HepG2 (cell line): ENCODE measurements at regions not wholly inside any gene's neighbourhood (a gene's known extent, or its start where the extent isn't known, plus 50 kb on each side); places are given as distances from the start of the nearest gene placed in this dataset.

ENCODE experiments used
- ATAC-seq: fragments of 200-7000 bp; cut with Tn5 transposase; 3 replicates; pipeline ENCODE4 v1.9.1; 2020; ENCODE audit warnings: mild to moderate bottlenecking, moderate library complexity
- BruUV-seq: library from RNA; stranded (reverse); fragments of 400-500 nt; replicated peaks from 2 replicates; lab custom pipeline; 2021; lab: Mats Ljungman, UMichigan
- CTCF ChIA-PET: fragments of 300-600 bp; formaldehyde crosslinking; extraction: SDS; loops from one replicate; lab custom pipeline; 2021; ENCODE audit warnings: low total read pairs, inconsistent platforms, low intra/inter-chr PET ratio; lab: Yijun Ruan, JAX
- POLR2A ChIA-PET: fragments of 350-600 bp; sonication (Branson Sonifier 250); formaldehyde crosslinking; loops from one replicate; lab custom pipeline; 2020; ENCODE audit warnings: antibody characterized with exemption, inconsistent platforms; lab: Yijun Ruan, JAX
- DNase-seq: peaks from one replicate; pipeline ENCODE4 v3.0.0-alpha.2; 2015; ENCODE audit warnings: low spot score
- FAIRE-seq: peaks from 3 replicates; lab custom pipeline; 2011; peaks lifted over from hg19 to GRCh38; lab: Jason Lieb, UNC
- H2AFZ ChIP-seq: one replicate; pipeline ENCODE4 v1.6.1; 2011; ENCODE audit warnings: low read length, inconsistent platforms
- H3K27ac ChIP-seq: fragments of 300-600 bp; 3 replicates; pipeline ENCODE4 v1.8.0; 2011; ENCODE audit warnings: mixed run types, mild to moderate bottlenecking, mixed read lengths, low read length, inconsistent platforms; ENCODE audit not compliant: insufficient read depth; ENCODE audit errors: extremely low read length
- H3K27me3 ChIP-seq, 2 experiments: fragments of 200-600 bp in 1 of 2; 2 replicates in 1 of 2; 3 replicates in 1 of 2; pipeline versions ENCODE4 v1.6.0 to v1.8.0; 2011; ENCODE audit warnings: low read length in 2 of 2, mild to moderate bottlenecking in 2 of 2, moderate library complexity in 2 of 2, inconsistent platforms in 1 of 2; ENCODE audit not compliant: insufficient read depth in 2 of 2, control insufficient read depth in 1 of 2
- H3K36me3 ChIP-seq, 2 experiments: fragments of 200-600 bp in 1 of 2; replicated peaks in 1 of 2; 2 replicates in 1 of 2; 3 replicates in 1 of 2; pipeline versions ENCODE4 v1.5.1 to v1.8.0; 2011; ENCODE audit warnings: low read length in 2 of 2, inconsistent platforms in 1 of 2; ENCODE audit not compliant: insufficient read depth in 2 of 2, control insufficient read depth in 1 of 2
- H3K4me1 ChIP-seq: 2 replicates; pipeline ENCODE4 v1.5.1; 2012; ENCODE audit warnings: low read length, inconsistent platforms; ENCODE audit not compliant: insufficient read depth
- H3K4me2 ChIP-seq: 2 replicates; pipeline ENCODE4 v1.6.0; 2011; ENCODE audit warnings: low read depth, low read length, inconsistent platforms
- H3K4me3 ChIP-seq, 3 experiments: fragments of 200-600 bp in 1 of 3; sonication (generic), shearing (Covaris generic) in 1 of 3; replicated peaks in 1 of 3; 2 replicates each; pipeline ENCODE4 v1.5.1; 2011 to 2016; ENCODE audit warnings: low read length in 3 of 3, inconsistent platforms in 2 of 3, low read depth in 2 of 3, mild to moderate bottlenecking in 2 of 3, control low read depth in 1 of 3, mixed read lengths in 1 of 3; ENCODE audit not compliant: insufficient read depth in 1 of 3
- H3K79me2 ChIP-seq: one replicate; pipeline ENCODE4 v1.6.1; 2011; ENCODE audit warnings: low read length, inconsistent platforms; ENCODE audit not compliant: insufficient read depth
- H3K9ac ChIP-seq: 2 replicates; pipeline ENCODE4 v1.6.0; 2011; ENCODE audit warnings: mild to moderate bottlenecking, low read depth, low read length, inconsistent platforms; ENCODE audit not compliant: insufficient read depth
- H3K9me3 ChIP-seq: 2 replicates; pipeline ENCODE4 v1.5.1; 2012; ENCODE audit warnings: mild to moderate bottlenecking, low read length
- H4K20me1 ChIP-seq: 2 replicates; pipeline ENCODE4 v1.6.0; 2011; ENCODE audit warnings: inconsistent platforms, mild to moderate bottlenecking, low read length, moderate library complexity; ENCODE audit not compliant: insufficient read depth
- CREM ChIP-seq, 2 experiments: sonication (generic) in 1 of 2; formaldehyde crosslinking in 1 of 2; IDR thresholded peaks; 2 replicates each; pipeline versions ENCODE4 v1.4.0 to v1.6.1; 2016 to 2020; ENCODE audit warnings: antibody characterized with exemption in 1 of 2, mild to moderate bottlenecking in 1 of 2, missing genetic modification reagents in 1 of 2
- DMAP1 ChIP-seq: IDR thresholded peaks from 2 replicates; pipeline ENCODE4 v1.6.1; 2016
- EZH2 ChIP-seq: conservative IDR thresholded peaks from 2 replicates; pipeline ENCODE4 v1.6.1; 2012; ENCODE audit warnings: mild to moderate bottlenecking, low read depth, low read length, moderate library complexity
- FIP1L1 ChIP-seq: fragments of 200-400 bp; formaldehyde crosslinking; IDR thresholded peaks from 2 replicates; pipeline ENCODE4 v1.6.1; 2018; ENCODE audit warnings: low read depth, mild to moderate bottlenecking, low read length, moderate library complexity, borderline replicate concordance; ENCODE audit not compliant: insufficient read depth
- NFYB ChIP-seq: sonication (generic); formaldehyde crosslinking; IDR thresholded peaks from 2 replicates; pipeline ENCODE4 v1.4.0; 2020; ENCODE audit warnings: missing genetic modification reagents
- RBM39 ChIP-seq: fragments of 200-400 bp; formaldehyde crosslinking; IDR thresholded peaks from one replicate; pipeline ENCODE4 v1.6.1; 2018; ENCODE audit warnings: antibody characterized with exemption, mild to moderate bottlenecking, low read depth, low read length; ENCODE audit not compliant: poor library complexity, severe bottlenecking
- TGIF2 ChIP-seq: IDR thresholded peaks from 2 replicates; pipeline ENCODE4 v1.6.1; 2016; ENCODE audit warnings: control low read depth, missing compliant biosample characterization
- ZBTB21 ChIP-seq: sonication (generic); formaldehyde crosslinking; IDR thresholded peaks from 2 replicates; pipeline ENCODE4 v1.4.0; 2020; ENCODE audit warnings: missing genetic modification reagents
- ZNF326 ChIP-seq: sonication (generic); formaldehyde crosslinking; IDR thresholded peaks from 2 replicates; pipeline ENCODE4 v1.4.0; 2020; ENCODE audit warnings: missing genetic modification reagents, borderline replicate concordance
- ZNF382 ChIP-seq: sonication (generic); formaldehyde crosslinking; IDR thresholded peaks from 2 replicates; pipeline ENCODE4 v1.5.0; 2020; ENCODE audit warnings: missing genetic modification reagents, mild to moderate bottlenecking, borderline replicate concordance
- ZNF441 ChIP-seq: sonication (generic); formaldehyde crosslinking; IDR thresholded peaks from 2 replicates; pipeline ENCODE4 v1.7.0; 2021; ENCODE audit warnings: missing genetic modification reagents, borderline replicate concordance
- ZNF713 ChIP-seq: sonication (generic); formaldehyde crosslinking; IDR thresholded peaks from 2 replicates; pipeline ENCODE4 v1.4.0; 2020; ENCODE audit warnings: mild to moderate bottlenecking, missing genetic modification reagents
- ZNF772 ChIP-seq: sonication (generic); formaldehyde crosslinking; IDR thresholded peaks from 2 replicates; pipeline ENCODE4 v1.5.0; 2020; ENCODE audit warnings: mild to moderate bottlenecking, missing genetic modification reagents
- WGBS: methylation state at CpG from one replicate; pipeline ENCODE4 v1.1.6; 2017; ENCODE audit warnings: low lambda C conversion rate; 5-methylcytosine and 5-hydroxymethylcytosine counted together
- in situ Hi-C: cut with HindIII; loops from 2 replicates; pipeline ENCODE4 v1.10.0; 2017; ENCODE audit warnings: low pct_unique_long_range_greater_than_20kb; ENCODE audit not compliant: extremely low pct_ligation_motif_present
- intact Hi-C: fragments of 100-400 bp; cut with micrococcal nuclease; formaldehyde crosslinking; loops from one replicate; pipeline ENCODE4 v1.10.0; 2022; ENCODE audit not compliant: unreplicated experiment
- TF ChIP-seq, protein P1 (sequence below): sonication (generic); formaldehyde crosslinking; IDR thresholded peaks from 2 replicates; pipeline ENCODE4 v1.4.0; 2020; ENCODE audit warnings: mild to moderate bottlenecking, missing genetic modification reagents
- TF ChIP-seq, protein P2 (sequence below): sonication (generic); formaldehyde crosslinking; IDR thresholded peaks from 2 replicates; pipeline ENCODE4 v1.4.0; 2020; ENCODE audit warnings: missing genetic modification reagents
- TF ChIP-seq, protein P3 (sequence below): sonication (generic); formaldehyde crosslinking; IDR thresholded peaks from 2 replicates; pipeline ENCODE4 v1.9.0; 2021; ENCODE audit warnings: missing genetic modification reagents, borderline replicate concordance
- TF ChIP-seq, protein P4 (sequence below): sonication (generic); formaldehyde crosslinking; IDR thresholded peaks from 2 replicates; pipeline ENCODE4 v1.8.0; 2022; ENCODE audit warnings: missing genetic modification reagents, low read depth, mild to moderate bottlenecking, borderline replicate concordance

DNA sequence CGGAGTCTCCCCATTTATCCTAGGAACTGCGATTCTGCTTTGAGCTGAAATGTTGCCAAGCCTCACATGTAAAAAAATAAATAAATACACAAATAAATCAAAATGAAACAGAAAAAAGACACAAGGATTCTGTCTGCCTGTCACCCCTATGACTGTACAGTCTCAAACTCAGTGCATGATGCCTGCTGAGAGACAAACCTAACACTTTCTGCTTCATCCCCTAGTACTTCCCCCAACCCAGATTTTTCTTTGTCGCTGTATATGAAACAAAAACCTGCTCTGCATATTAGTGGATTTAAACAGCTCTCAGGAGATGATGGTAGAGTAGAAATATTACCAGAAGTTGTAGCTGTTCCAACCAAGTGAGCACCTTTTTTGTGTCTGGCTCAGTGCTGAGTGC, 530.7 kb upstream of the CFAP20DC start:
- H4K20me1 ChIP-seq, result no peaks in the 10 kb centered on the region
- no peak overlapping the region for H3K4me2 ChIP-seq
- no TSS peak for BruUV-seq
- no peak overlapping the region for H2AFZ ChIP-seq
- no peak overlapping the region for H3K9ac ChIP-seq
- CTCF ChIA-PET, result no interaction called here
- no peak overlapping the region for H3K4me3 ChIP-seq
- intact Hi-C loops, result no loop called here
- no peak for ATAC-seq
- no peak for TF ChIP-seq FIP1L1
- no peak for TF ChIP-seq CREM (IDR thresholded peaks at IDR 0.05)
- no peak for TF ChIP-seq CREM (CRISPR knock-in tag; IDR thresholded peaks at IDR 0.05)
- TF ChIP-seq, protein P1, sequence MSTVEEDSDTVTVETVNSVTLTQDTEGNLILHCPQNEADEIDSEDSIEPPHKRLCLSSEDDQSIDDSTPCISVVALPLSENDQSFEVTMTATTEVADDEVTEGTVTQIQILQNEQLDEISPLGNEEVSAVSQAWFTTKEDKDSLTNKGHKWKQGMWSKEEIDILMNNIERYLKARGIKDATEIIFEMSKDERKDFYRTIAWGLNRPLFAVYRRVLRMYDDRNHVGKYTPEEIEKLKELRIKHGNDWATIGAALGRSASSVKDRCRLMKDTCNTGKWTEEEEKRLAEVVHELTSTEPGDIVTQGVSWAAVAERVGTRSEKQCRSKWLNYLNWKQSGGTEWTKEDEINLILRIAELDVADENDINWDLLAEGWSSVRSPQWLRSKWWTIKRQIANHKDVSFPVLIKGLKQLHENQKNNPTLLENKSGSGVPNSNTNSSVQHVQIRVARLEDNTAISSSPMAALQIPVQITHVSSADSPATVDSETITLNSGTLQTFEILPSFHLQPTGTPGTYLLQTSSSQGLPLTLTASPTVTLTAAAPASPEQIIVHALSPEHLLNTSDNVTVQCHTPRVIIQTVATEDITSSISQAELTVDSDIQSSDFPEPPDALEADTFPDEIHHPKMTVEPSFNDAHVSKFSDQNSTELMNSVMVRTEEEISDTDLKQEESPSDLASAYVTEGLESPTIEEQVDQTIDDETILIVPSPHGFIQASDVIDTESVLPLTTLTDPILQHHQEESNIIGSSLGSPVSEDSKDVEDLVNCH (CRISPR knock-in tag), result no peak
- TF ChIP-seq, protein P2, sequence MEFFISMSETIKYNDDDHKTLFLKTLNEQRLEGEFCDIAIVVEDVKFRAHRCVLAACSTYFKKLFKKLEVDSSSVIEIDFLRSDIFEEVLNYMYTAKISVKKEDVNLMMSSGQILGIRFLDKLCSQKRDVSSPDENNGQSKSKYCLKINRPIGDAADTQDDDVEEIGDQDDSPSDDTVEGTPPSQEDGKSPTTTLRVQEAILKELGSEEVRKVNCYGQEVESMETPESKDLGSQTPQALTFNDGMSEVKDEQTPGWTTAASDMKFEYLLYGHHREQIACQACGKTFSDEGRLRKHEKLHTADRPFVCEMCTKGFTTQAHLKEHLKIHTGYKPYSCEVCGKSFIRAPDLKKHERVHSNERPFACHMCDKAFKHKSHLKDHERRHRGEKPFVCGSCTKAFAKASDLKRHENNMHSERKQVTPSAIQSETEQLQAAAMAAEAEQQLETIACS (CRISPR knock-in tag), result no peak
- TF ChIP-seq ZNF326, result no peak
- TF ChIP-seq EZH2, result no peak
- no peak for TF ChIP-seq ZNF382 (CRISPR knock-in tag)
- no peak for TF ChIP-seq DMAP1 (CRISPR knock-in tag)
- TF ChIP-seq, protein P3, sequence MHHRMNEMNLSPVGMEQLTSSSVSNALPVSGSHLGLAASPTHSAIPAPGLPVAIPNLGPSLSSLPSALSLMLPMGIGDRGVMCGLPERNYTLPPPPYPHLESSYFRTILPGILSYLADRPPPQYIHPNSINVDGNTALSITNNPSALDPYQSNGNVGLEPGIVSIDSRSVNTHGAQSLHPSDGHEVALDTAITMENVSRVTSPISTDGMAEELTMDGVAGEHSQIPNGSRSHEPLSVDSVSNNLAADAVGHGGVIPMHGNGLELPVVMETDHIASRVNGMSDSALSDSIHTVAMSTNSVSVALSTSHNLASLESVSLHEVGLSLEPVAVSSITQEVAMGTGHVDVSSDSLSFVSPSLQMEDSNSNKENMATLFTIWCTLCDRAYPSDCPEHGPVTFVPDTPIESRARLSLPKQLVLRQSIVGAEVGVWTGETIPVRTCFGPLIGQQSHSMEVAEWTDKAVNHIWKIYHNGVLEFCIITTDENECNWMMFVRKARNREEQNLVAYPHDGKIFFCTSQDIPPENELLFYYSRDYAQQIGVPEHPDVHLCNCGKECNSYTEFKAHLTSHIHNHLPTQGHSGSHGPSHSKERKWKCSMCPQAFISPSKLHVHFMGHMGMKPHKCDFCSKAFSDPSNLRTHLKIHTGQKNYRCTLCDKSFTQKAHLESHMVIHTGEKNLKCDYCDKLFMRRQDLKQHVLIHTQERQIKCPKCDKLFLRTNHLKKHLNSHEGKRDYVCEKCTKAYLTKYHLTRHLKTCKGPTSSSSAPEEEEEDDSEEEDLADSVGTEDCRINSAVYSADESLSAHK (CRISPR knock-in tag), result no peak
- no peak for TF ChIP-seq ZNF713 (CRISPR knock-in tag)
- TF ChIP-seq ZBTB21 (CRISPR knock-in tag), result no peak
- no peak for TF ChIP-seq RBM39
- no peak for TF ChIP-seq ZNF441 (CRISPR knock-in tag)
- TF ChIP-seq NFYB (CRISPR knock-in tag), result no peak
- no peak for TF ChIP-seq ZNF772 (CRISPR knock-in tag)
- TF ChIP-seq, protein P4, sequence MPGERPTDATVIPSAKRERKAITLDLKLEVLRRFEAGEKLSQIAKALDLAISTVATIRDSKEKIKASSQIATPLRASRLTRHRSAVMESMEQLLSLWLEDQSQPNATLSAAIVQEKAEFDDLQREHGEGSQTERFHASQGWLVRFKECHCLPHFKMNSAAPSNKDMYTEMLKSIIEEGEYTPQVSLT, result no peak
- TF ChIP-seq TGIF2 (CRISPR knock-in tag), result no peak
- in situ Hi-C loops, result no loop called here
- peaks cover 5% of the 10 kb centered on the region; the same call in 1 of the 2 replicates for H3K9me3 ChIP-seq
- no peak for DNase-seq
- no peaks in the 10 kb centered on the region for H3K36me3 ChIP-seq
- FAIRE-seq, result no peak
- H3K4me1 ChIP-seq, result no peaks in the 10 kb centered on the region
- H3K79me2 ChIP-seq, result no peaks in the 10 kb centered on the region
- H3K27ac ChIP-seq, result no peak overlapping the region
- H3K27me3 ChIP-seq, result no peaks in the 10 kb centered on the region
- WGBS, result 0% methylated on average over 3 of the region's 3 CpGs
- POLR2A ChIA-PET, result no interaction called here
